Activated CD8-positive, alpha-beta T cell treated with anti-CD3 and anti-CD28 coated beads, Interleukin-2, amount 10 ng/mL, durations not matched to agents 7 days and 5 days (primary cell): ENCODE measurements at regions not wholly inside any gene's neighbourhood (a gene's known extent, or its start where the extent isn't known, plus 50 kb on each side); places are given as distances from the start of the nearest gene placed in this dataset.
"Not testable (repeated sequence)": the region's sequence is repeated elsewhere in the genome, so short reads cannot be mapped to it uniquely, and the experiment has no call there.

Experiments used
- ATAC-seq: fragments of 150-1000 bp; cut with Tn5 transposase; one replicate; pipeline ENCODE4 v1.10.0; 2021; ENCODE audit warnings: moderate library complexity
- CTCF ChIA-PET: fragments of 350-600 bp; sonication (Branson Sonifier 250); formaldehyde crosslinking; loops from one replicate; lab custom pipeline; 2021; ENCODE audit warnings: antibody characterized with exemption; lab: Charles Lee
- POLR2A ChIA-PET: fragments of 350-600 bp; sonication (Branson Sonifier 250); formaldehyde crosslinking; loops from one replicate; lab custom pipeline; 2021; ENCODE audit warnings: antibody characterized with exemption; lab: Charles Lee
- DNase-seq: peaks from one replicate; pipeline ENCODE4 v3.0.0-alpha.2; 2020
- H3K27ac Mint-ChIP-seq: one replicate; pipeline ENCODE4 v1.8.0; 2021; ENCODE audit warnings: mild to moderate bottlenecking, mixed read lengths
- H3K27me3 Mint-ChIP-seq: one replicate; pipeline ENCODE4 v1.8.0; 2021; ENCODE audit warnings: low read depth, mixed read lengths
- H3K36me3 Mint-ChIP-seq: one replicate; pipeline ENCODE4 v1.8.0; 2021; ENCODE audit warnings: low read depth, mixed read lengths
- H3K4me1 Mint-ChIP-seq: one replicate; pipeline ENCODE4 v1.8.0; 2021; ENCODE audit warnings: low read depth, mixed read lengths
- H3K4me3 Mint-ChIP-seq: one replicate; pipeline ENCODE4 v1.8.0; 2021; ENCODE audit warnings: mild to moderate bottlenecking, mixed read lengths
- H3K9me3 Mint-ChIP-seq: one replicate; pipeline ENCODE4 v1.8.0; 2022; ENCODE audit warnings: mixed read lengths; ENCODE audit not compliant: insufficient read depth

GRCh38 chr10:105550453-105550852, 909.4 kb downstream of the SORCS3 start:
- H3K4me3 Mint-ChIP-seq, H3K36me3 Mint-ChIP-seq, ATAC-seq, DNase-seq, H3K4me1 Mint-ChIP-seq, CTCF ChIA-PET, H3K27me3 Mint-ChIP-seq, H3K27ac Mint-ChIP-seq, H3K9me3 Mint-ChIP-seq, POLR2A ChIA-PET: not testable (repeated sequence)

- DNase-seq (no peak), ATAC-seq (no peak)
- Mint-ChIP-seq H3K9me3 (peaks cover 4% of the 10 kb centered on the region), H3K27ac (no peak overlapping the region), H3K4me1 (no peaks in the 10 kb centered on the region), H3K36me3 (no peaks in the 10 kb centered on the region), H3K4me3 (no peak overlapping the region), H3K27me3 (no peaks in the 10 kb centered on the region)
- ChIA-PET CTCF (no interaction called here), POLR2A (interaction anchor here (0.6 kb wide), 1 partner anchor 516 kb away, joined by 3 read pairs; no protein-coding TSS in a partner anchor)
Measured at GRCh38 chr10:105549731-105550130, 908.6 kb downstream of the SORCS3 start.

- H3K27me3 Mint-ChIP-seq: no peaks in the 10 kb centered on the region
- ChIA-PET POLR2A (no interaction called here), CTCF (no interaction called here)
- DNase-seq (no peak), ATAC-seq (no peak)
- no peaks in the 10 kb centered on the region for H3K4me1 Mint-ChIP-seq
- no peaks in the 10 kb centered on the region for H3K36me3 Mint-ChIP-seq
- no peak overlapping the region for H3K27ac Mint-ChIP-seq
- peaks cover 4% of the 10 kb centered on the region for H3K9me3 Mint-ChIP-seq
- H3K4me3 Mint-ChIP-seq: no peak overlapping the region
Measured at GRCh38 chr10:105545101-105545500, 904.0 kb downstream of the SORCS3 start.

- no peak overlapping the region for H3K27ac Mint-ChIP-seq
- no peaks in the 10 kb centered on the region for H3K4me1 Mint-ChIP-seq
- ChIA-PET CTCF (no interaction called here), POLR2A (no interaction called here)
- H3K36me3 Mint-ChIP-seq: no peaks in the 10 kb centered on the region
- no peaks in the 10 kb centered on the region for H3K9me3 Mint-ChIP-seq
- ATAC-seq (no peak), DNase-seq (no peak)
- no peak overlapping the region for H3K4me3 Mint-ChIP-seq
- no peaks in the 10 kb centered on the region for H3K27me3 Mint-ChIP-seq
Measured at GRCh38 chr10:105540381-105540780, 899.3 kb downstream of the SORCS3 start.

GRCh38 chr10:105538874-105539273, 897.8 kb downstream of the SORCS3 start:
- no peaks in the 10 kb centered on the region for H3K36me3 Mint-ChIP-seq
- no peak for ATAC-seq

GRCh38 chr10:105535478-105535877, 894.4 kb downstream of the SORCS3 start:
- Mint-ChIP-seq H3K9me3 (peaks cover 3% of the 10 kb centered on the region), H3K4me3 (no peak overlapping the region), H3K27me3 (no peaks in the 10 kb centered on the region), H3K4me1 (no peaks in the 10 kb centered on the region), H3K27ac (no peak overlapping the region), H3K36me3 (no peaks in the 10 kb centered on the region)
- DNase-seq (no peak), ATAC-seq (no peak)
- POLR2A ChIA-PET: no interaction called here
- CTCF ChIA-PET: no interaction called here

More at GRCh38 chr10:105538874-105539273, 897.8 kb downstream of the SORCS3 start:
- Mint-ChIP-seq H3K4me1 (no peaks in the 10 kb centered on the region), H3K9me3 (peaks cover 3% of the 10 kb centered on the region), H3K27me3 (no peaks in the 10 kb centered on the region), H3K4me3 (no peak overlapping the region), H3K27ac (no peak overlapping the region)
- no peak for DNase-seq
- ChIA-PET POLR2A (no interaction called here), CTCF (no interaction called here)

- no peak overlapping the region for H3K4me3 Mint-ChIP-seq
- peaks cover 3% of the 10 kb centered on the region for H3K9me3 Mint-ChIP-seq
- DNase-seq (no peak), ATAC-seq (no peak)
- ChIA-PET POLR2A (no interaction called here), CTCF (no interaction called here)
- no peaks in the 10 kb centered on the region for H3K36me3 Mint-ChIP-seq
- H3K27ac Mint-ChIP-seq: no peak overlapping the region
- no peaks in the 10 kb centered on the region for H3K4me1 Mint-ChIP-seq
- no peaks in the 10 kb centered on the region for H3K27me3 Mint-ChIP-seq
Measured at GRCh38 chr10:105534086-105534485, 893.0 kb downstream of the SORCS3 start.

- no peak overlapping the region for H3K4me3 Mint-ChIP-seq
- no peaks in the 10 kb centered on the region for H3K4me1 Mint-ChIP-seq
- ChIA-PET CTCF (no interaction called here), POLR2A (no interaction called here)
- no peak overlapping the region for H3K27ac Mint-ChIP-seq
- H3K27me3 Mint-ChIP-seq: no peaks in the 10 kb centered on the region
- no peak for ATAC-seq
- no peaks in the 10 kb centered on the region for H3K36me3 Mint-ChIP-seq
- H3K9me3 Mint-ChIP-seq: no peaks in the 10 kb centered on the region
- no peak for DNase-seq
Measured at GRCh38 chr10:105516511-105516910, 875.4 kb downstream of the SORCS3 start.

GRCh38 chr10:105514106-105514505, 873.0 kb downstream of the SORCS3 start:
- no peaks in the 10 kb centered on the region for H3K36me3 Mint-ChIP-seq
- no peaks in the 10 kb centered on the region for H3K9me3 Mint-ChIP-seq
- H3K27me3 Mint-ChIP-seq: no peaks in the 10 kb centered on the region
- H3K4me3 Mint-ChIP-seq: no peak overlapping the region
- DNase-seq: no peak
- no peak for ATAC-seq
- ChIA-PET POLR2A (no interaction called here), CTCF (no interaction called here)
- H3K27ac Mint-ChIP-seq: no peak overlapping the region
- no peaks in the 10 kb centered on the region for H3K4me1 Mint-ChIP-seq

GRCh38 chr10:105509517-105509916, 868.4 kb downstream of the SORCS3 start:
- Mint-ChIP-seq H3K4me1 (no peaks in the 10 kb centered on the region), H3K36me3 (no peaks in the 10 kb centered on the region), H3K4me3 (no peak overlapping the region), H3K9me3 (no peaks in the 10 kb centered on the region), H3K27ac (no peak overlapping the region), H3K27me3 (no peaks in the 10 kb centered on the region)
- DNase-seq (no peak), ATAC-seq (no peak)
- CTCF ChIA-PET: no interaction called here
- POLR2A ChIA-PET: no interaction called here

GRCh38 chr10:105506262-105506661, 865.2 kb downstream of the SORCS3 start:
- no peaks in the 10 kb centered on the region for H3K27me3 Mint-ChIP-seq
- no peak for DNase-seq
- no peak for ATAC-seq
- POLR2A ChIA-PET: no interaction called here
- H3K4me1 Mint-ChIP-seq: no peaks in the 10 kb centered on the region
- H3K27ac Mint-ChIP-seq: no peak overlapping the region
- H3K9me3 Mint-ChIP-seq: no peaks in the 10 kb centered on the region
- CTCF ChIA-PET: no interaction called here
- no peaks in the 10 kb centered on the region for H3K36me3 Mint-ChIP-seq
- H3K4me3 Mint-ChIP-seq: no peak overlapping the region

- DNase-seq (no peak), ATAC-seq (no peak)
- Mint-ChIP-seq H3K36me3 (no peaks in the 10 kb centered on the region), H3K27ac (no peak overlapping the region), H3K4me1 (no peaks in the 10 kb centered on the region), H3K27me3 (no peaks in the 10 kb centered on the region), H3K4me3 (no peak overlapping the region), H3K9me3 (no peaks in the 10 kb centered on the region)
- POLR2A ChIA-PET: no interaction called here
- CTCF ChIA-PET: no interaction called here
Measured at GRCh38 chr10:105503714-105504113, 862.6 kb downstream of the SORCS3 start.

- no peaks in the 10 kb centered on the region for H3K27me3 Mint-ChIP-seq
- no peak overlapping the region for H3K4me3 Mint-ChIP-seq
- no peak overlapping the region for H3K27ac Mint-ChIP-seq
- DNase-seq: no peak
- no peaks in the 10 kb centered on the region for H3K9me3 Mint-ChIP-seq
- ChIA-PET POLR2A (no interaction called here), CTCF (no interaction called here)
- H3K36me3 Mint-ChIP-seq: no peaks in the 10 kb centered on the region
- ATAC-seq: no peak
- H3K4me1 Mint-ChIP-seq: no peaks in the 10 kb centered on the region
Measured at GRCh38 chr10:105502058-105502457, 861.0 kb downstream of the SORCS3 start.
